Suppressor macrophage treated with lipopolysaccharide for 1 hour (primary cell): ENCODE measurements at regions not wholly inside any gene's neighbourhood (a gene's known extent, or its start where the extent isn't known, plus 50 kb on each side); places are given as distances from the start of the nearest gene placed in this dataset.

Experiments
- DNase-seq, 3 donors: peaks; one replicate each; pipeline ENCODE4 v3.0.0-alpha.2; 2020 to 2022

DNA sequence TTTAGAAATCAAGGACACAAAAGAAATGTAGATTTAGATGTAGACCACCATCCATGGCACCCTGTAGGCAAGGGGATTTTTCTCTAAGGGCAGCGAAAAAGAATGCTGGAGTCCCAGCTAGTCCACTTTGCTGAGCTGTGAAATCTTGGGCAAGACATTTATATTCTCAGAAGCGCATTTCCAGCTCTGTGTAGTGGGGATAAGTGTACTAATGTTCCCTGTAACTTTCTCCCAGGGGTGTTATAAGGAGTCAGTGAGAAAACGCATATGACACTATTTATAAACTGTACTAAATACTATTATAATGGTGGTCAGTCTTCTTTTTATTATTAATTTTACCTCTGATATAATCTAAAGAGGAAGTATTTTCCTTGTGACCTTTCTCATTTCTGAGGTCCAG lies 133.4 kb upstream of the FRMD6 start:
- no peak for DNase-seq

DNA sequence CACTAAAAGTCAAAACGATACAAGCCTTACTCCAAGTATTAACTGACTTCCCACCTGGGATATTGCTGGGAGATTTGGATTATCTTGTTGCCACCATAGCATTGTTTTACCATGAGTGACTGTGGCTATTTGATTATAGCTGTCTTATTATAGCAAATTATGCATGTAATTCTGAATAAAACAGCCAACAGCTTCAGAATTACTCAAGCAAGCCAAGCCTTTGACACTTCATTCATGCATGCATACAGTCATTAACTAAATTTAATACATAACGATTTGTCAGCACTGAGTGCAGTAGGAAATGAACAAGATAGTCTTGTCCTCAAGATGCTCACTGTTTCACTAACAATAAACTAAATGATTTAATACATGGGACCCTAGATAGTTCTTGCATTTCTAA lies 133.0 kb upstream of the FRMD6 start:
- DNase-seq = no peak

DNA sequence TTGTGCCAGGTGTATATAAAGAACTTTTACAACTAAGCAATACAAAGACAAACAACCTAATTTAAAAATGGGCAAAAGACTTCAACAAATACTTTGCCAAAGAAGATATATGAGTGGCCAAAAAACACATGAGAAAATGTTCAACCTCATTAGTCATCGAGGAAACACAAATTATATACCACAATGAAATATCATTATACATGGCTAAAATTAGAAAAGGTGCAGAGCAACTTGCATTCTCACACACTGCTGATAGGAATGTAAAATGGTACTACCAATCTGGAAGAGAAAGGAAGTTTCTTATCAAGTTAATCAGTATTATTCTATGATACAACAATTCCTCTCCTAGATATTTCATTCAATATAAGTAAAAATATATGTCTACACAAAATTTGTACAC lies 131.6 kb upstream of the FRMD6 start:
- no peak for DNase-seq

DNA sequence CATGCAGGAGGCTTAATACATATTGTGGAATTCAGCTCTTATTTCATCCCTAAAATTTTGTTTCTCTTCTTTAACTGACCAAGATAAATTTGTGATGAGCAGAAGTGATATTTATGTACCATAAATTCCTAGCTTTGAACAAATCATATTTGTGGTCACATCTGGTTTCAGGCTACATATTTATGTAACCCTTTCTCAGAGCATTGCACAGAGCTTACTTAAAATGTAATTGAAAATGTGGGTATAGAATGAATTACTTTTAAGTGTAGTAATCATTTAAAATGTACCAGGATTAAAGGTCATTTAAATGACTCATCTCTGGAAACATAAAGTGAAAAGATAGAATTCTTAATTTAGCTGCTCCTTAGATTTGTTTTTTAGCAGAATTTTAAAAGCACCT lies 129.9 kb upstream of the FRMD6 start:
- DNase-seq = no peak

DNA sequence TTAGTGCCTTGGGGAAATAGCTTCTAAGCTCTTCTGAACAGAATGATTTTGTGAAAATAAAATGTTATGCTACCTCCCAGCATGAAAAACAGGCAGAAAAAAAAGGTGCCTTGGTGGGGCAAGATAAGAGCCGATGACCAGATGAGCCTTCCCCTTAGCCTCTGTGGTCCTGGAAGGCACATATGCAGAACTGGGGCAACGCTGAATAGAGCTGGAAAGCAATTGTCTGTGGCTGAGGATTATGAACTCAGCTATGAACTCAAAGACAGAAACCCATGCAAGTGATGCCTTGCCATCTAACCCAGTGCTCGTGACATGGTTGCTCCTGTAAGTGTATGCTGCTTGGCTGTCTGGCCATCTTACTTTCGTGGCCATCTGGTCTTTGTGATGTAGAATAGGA lies 128.5 kb upstream of the FRMD6 start:
- no peak for DNase-seq

DNA sequence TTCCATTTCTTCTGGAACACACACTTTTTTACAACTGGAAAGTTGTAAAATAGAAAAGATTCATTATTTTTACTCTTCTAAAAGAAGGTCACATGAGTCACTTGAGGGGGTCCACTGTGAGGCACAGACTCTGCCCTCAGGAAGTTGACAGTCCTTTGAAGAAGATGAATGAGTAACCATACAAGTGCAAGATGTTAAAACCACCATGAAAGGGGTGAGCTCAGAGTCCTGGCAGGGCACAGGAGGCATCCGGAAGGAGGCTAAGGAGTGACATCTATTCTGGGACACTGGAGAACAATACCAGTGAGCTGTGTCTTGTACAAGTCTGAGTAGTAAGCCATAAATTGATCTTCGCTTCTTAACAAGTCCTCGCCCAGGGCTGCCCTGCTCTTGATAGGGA lies 126.0 kb upstream of the FRMD6 start:
- DNase-seq = no peak

DNA sequence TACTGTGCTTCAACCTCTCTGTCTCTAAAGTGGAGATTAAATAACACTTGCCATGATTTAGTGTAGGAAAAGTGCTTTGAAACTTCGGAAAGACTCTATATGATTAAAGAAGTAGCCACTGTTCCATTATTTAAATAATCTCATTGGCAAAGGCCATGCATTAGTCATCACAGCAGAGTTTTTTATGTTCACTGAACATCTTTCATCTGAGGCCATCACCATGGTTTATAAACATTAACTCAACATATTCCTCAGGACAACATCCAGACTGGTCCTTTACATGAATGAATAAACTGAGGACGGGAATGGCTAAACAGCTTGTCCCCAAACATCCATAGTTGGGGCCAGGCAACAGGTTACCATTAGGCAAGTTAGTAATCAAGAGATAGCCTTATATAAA lies 124.6 kb upstream of the FRMD6 start:
- DNase-seq = no peak

DNA sequence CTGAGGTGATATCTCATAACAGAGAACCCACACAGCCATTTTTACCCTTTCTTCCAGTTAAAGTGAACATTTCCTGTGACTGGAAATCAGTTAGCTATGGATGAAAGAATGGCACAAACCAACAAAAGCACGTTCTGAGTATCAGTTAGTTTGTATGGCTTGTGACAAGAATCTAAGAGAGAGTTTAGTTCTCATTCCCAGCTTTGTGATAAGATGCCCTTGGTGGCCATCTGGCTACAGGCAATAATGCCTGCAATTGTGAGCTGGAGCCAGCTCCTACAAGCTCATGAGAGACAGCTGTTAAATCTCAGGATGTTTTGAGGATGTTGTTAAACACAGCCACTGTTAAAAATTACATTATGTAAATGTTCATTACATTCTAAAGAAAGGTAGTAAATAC lies 122.0 kb upstream of the FRMD6 start:
- no peak for DNase-seq

DNA sequence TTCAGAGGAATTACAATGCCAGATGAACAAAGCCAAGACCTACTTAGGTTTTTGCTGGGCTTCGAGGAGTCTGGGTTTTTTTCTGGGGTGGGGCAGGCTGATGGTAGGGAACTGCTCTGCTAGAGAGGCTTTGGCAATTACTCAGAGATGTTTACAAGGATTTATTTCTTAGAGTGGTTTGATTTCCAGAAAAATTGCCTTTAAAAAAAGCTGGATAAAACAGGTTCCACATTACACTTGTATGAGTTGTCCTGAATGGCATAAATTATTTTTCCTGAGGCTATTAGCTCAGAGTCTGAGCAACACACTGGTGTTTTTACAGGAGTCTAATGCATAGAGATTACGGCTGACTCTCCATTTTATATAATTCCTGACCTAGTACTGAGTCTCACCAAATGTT lies 118.5 kb upstream of the FRMD6 start:
- DNase-seq = no peak

DNA sequence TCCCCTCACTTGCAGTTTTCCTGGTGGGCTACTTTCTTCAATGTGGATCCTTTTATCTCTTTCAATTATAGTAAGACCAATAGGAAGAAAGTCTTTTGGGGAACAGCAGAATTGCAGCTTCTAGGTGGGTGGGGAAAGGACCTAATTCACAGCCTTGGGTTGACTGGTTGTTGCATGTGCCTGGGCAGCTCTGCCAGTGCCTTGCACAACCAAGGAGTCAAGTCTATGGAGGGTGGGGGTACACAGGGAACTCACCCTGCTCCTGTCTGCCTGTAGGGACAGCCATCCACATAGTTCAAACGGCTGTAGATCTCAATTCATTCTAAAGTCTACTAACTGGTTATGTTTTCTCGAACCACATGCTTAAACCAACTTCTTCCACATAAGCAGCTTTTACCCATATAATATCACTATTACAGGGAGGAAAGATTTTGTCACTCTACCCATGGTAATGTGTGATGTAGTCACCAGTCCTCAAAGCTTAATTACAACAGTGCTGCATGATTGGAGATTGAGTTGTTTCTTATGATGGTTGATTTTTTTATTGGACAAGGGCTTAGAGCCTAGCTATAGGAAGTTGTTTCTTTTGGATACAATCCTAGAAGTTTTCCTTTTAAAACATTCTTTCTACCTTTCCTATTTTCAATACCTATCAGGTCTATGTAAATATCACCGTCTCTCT lies 117.7 kb upstream of the FRMD6 start:
- peak in 2 of 3 donors; percentile 29 to 40 for DNase-seq

DNA sequence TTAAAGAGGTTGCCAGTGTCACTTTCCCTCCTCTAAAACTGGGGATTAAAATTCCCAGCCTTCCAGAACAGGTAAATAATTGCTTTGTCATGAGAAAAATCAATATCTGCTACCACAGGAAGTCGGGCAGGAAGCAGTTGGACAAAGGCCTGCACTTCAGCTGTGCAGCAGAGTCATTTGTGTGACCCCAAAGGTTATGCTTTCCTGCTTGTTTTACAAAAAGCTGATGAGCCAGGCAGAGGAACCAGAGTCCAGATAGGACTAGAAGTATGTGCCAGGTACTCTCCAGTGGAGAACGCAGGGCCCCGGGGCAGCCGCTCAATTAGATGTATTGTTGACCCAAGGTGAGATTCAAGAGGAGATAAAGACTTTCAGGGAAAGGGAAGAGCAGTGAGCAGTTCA lies 117.1 kb upstream of the FRMD6 start:
- no peak for DNase-seq

DNA sequence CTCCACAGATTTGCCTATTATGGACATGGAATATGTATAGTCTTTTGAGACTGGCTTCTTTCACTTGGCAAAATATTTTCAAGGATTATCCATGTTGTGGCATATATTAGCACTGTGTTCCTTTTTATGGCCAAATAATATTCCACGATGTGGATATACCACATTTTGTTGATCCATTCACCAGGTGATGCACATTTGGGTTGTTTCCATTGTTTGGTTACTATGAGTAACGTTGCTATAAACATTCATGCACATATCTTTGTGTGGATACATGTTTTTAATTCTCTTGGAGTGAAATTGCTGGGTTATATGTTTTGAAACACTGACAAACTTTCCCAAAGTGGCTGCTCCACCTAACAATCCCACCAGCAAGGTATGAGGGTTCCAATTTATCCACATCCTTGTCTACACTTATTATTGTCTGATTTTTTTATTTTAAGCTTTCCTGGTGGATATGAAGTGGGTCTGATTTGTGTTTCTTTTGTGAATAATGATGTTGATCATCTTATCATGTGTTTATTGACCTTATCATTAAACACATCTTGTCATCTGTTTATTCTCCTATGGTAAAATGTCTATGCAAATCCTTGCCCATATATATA lies 116.2 kb upstream of the FRMD6 start:
- DNase-seq = no peak

DNA sequence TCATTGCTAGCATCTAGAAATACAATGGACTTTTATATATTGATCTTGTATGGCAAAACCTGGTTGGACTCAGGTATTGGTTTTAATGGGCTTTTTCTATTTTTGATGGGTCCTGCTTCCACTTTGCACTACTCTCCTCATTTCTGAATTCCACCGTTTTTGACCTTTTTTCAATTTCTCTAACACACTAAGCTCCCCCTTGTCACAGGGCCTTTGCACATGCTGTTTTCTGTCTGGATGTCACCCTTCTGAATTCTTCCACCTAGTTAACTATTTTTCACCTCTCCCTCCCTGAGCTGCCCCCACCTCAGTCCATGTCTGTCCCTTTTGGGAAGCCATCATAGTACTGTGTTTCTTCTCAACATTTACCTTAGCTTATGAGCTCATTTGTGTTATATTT lies 112.7 kb upstream of the FRMD6 start:
- DNase-seq = no peak

DNA sequence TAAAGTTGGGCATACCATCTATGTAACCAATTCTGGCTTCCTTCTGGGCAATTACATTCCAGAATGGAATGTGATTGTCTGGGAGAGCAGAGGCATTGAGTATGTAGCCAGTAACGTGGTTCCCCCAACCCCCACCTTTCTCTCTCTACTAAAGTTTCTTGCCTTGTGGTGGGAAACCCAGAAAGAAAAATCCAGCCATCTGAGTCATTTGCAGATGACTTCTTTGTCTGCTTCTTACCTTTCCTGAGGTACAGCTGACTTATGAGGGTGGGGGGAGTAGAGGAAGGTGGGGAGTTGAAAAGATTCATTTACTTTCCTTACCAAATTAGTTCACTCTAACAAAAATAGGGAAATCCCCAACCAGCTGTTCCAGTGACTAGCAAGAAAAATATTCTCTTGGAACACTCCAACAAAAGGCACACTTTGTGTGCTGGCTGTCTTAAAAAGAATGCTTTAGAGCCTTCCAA lies 112.1 kb upstream of the FRMD6 start:
- no peak for DNase-seq

DNA sequence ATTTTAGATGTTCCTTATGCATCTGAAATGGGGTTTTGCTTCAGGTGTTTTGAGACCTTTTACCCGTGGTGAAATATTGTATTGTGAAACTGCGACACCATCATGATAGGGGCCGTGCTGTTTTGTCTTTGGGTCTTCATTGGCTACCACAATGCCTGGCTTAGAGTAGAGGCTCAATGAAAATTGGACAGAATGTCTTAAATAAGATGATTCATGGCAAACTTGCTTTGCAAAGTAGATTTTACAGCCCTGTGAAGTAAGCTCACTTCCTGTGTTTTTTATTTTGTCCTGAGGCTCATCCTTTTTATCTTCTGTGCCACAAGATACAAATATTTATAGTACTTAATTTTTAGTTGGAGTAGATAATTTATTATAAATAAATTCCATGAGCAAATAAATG lies 111.3 kb upstream of the FRMD6 start:
- DNase-seq = no peak

DNA sequence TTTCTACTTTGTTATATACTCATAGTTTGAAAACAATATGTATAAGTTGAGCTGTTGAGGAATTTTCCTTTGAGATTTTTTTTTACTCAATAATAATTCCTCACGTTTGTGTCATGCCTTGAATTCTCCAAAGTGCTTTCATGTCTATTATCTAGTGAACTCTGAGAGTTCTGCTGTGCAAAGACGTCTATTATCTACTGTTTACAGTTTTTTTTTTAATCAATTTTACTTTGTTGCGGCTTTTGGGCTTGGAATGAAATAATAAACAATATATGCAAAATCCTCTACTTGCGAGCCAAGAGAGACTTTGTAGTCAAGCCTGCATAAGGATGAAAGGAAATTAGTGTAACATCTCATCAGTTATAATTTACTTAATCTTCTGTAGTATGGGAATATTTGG lies 107.2 kb upstream of the FRMD6 start:
- no peak for DNase-seq

DNA sequence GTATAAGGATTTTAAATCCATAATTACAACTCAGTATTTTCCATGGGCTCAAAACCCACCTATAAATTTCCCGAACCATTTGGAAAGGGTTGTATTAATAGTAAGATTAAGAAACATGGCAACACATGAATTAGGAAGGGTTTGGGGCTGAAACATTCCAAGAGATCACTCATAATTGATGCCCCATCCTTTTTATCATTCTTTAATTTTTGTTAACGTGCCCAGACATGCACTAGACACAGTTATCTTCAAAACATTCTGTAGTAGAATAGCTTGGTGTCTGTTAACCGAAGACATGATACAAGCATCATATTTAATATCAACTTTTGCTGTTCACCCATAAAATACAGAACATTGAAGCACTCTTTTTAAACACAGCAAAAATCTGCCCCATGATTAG lies 106.8 kb upstream of the FRMD6 start:
- DNase-seq = no peak

DNA sequence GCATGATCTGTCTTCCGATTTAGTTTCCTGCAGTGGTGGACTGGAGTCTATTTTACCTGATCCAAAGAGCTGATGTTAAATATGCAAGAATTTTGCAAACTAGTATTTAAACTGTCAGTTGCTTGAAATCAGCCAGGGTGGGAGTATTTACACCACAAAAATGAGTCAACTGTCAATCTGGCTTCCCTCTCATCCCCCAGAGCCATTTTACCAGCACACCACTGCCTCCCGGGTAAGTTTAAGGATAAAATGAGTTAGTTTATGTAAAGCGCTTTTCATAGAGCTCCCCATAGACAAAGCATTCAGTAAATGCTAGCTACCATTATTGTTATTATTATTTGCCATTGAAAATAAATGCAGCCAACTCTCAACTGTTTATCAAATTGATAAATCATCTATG lies 106.3 kb upstream of the FRMD6 start:
- DNase-seq = no peak

DNA sequence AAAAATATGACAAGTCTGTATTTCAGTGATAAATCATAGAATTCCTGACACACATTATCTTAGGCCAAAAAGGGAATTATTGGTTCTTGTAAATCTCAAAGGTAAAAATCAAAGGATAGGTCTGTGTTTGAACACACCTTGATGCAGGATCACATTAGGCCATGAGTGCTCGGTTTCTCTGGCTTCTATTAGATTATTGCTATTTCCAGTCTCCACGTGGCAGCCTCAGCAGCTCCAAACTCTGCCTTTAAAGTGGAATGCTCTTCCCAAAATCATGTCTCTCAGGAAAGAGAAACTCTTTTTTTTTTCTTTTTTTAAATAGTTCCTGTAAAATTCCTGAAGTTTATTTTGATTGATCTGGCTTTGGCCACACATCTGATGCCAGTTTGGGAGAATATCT lies 105.6 kb upstream of the FRMD6 start:
- DNase-seq = no peak

DNA sequence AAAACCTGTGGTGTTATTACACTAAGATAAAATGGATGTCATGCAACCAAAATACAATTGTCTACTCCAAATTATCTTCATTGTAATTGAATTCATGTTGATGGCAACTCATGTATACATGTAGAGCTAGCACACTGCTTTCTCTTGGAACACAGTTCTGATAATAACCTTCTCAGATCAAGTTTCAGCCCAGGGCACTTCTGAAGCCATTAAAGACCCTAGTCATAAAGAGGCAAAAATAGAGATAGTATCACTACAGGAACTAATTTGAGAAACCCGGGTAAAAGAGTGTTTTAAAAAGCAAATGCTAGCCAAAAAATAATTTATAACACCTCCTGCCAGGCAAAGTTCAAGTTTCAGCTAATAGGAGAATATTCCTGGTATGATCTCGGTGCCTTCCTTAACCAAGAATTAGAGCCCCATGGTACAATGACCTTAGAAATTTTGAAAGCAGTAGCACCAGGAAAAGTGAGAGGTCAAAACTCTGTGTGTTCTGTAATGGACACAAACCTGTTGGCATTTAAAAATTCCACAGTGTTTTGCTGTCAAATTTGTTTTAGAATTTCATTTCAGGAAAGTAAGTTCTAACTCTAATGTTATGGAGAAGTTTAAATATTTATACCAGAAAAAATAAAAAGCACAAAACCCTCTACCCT lies 105.0 kb upstream of the FRMD6 start:
- DNase-seq = no peak

DNA sequence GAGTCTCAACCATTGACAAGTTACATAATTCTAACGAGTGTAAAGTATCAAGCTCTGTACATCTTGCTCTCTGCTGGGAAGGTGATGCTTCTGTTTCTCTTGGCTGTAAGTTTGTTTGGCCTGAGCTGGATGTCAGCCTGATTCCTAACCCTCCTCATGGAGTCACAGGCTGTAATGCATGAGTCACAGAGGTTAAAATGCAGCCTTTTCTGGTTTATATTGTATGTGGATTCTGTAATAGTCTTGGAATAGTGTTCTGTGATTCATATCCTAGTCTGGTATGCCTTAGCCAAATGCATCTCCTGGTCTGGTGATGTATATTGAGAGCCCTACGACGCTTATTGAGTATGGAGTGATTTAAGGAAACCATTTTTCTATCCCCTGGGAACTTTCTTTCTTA lies 104.5 kb upstream of the FRMD6 start:
- no peak for DNase-seq

DNA sequence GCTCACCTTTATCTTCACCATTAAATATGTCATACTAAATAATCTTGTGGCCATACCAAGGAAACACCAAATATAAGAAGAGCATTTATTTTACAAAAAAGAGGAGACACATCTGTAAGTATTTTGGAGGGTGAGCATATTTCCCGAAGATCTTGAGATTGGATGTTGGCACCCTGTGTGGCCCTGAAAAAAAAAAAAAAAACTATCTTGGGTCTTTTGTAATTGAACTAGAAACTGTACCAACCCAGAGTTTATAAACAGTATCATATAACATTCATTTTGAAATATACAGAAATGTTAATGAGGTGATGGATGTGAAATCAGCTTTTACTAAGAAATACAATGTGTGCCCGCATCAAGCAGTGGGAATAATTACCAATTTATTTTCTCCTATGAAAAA lies 104.0 kb upstream of the FRMD6 start:
- DNase-seq = no peak

DNA sequence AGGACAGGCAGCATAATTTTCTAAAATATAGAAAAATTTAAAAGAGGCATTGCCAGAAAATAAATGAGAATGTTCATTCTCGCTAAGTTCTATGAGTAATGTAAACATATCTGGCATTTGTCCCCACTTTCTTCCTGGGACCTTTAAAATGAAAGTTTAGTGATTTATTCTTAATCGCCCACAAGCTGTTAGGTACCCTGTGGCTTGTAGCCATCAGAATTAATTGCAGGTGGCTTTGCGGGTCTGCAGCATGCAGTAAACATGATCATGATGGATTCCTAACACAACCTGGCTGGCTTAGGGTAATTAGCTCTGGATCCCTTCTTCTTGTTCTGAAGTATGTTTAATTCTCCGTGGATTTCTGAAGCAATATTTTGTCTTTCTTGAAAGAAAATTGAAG lies 103.5 kb upstream of the FRMD6 start:
- no peak for DNase-seq

DNA sequence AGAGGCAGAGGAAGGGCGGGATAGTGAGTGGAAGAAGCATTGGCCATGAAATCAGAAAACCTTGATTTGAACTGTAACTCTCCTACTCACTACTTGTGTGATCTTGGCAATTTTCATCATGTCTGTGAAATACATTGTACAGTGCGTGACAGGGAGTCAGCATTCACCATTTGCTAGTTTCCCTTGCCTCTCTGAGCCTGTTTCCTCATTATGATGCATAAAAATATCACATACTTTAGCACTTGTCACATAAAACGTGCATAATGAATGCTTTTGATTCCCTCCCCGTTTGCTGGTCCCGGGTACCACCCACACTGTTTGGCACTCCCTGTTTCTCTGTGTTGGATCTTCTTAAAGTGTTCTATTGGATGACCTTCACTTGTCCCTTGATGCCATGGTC lies 101.1 kb upstream of the FRMD6 start:
- no peak for DNase-seq

DNA sequence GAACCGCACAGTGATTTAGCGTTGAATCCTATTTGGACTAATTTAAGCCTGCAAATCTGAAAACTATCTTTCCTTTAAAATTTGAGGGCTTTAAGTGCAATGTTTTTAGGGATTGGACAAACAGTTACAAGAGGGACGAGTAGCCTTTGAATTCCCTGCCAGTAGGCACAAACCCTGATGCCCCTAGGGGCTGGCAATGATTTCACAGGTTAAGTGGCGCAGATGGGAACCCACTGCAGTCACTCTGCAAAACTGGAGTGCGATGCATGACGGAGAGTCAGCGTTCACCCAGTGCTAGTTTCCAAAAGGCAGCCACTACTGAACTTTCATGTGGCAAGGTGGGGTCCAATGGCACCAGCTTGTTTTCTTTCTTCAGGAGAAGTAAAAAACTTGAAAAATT lies 99.4 kb upstream of the FRMD6 start:
- DNase-seq = no peak
